DOHH2 (cell line): ENCODE measurements at regions not wholly inside any gene's neighbourhood (a gene's known extent, or its start where the extent isn't known, plus 50 kb on each side); places are given as distances from the start of the nearest gene placed in this dataset.

Source experiments
- H3F3A ChIP-seq: fragments of 200-600 bp; sonication (generic), shearing (Covaris generic); 2 replicates; pipeline ENCODE4 v1.6.0; 2016; ENCODE audit warnings: antibody characterized with exemption, mild to moderate bottlenecking; ENCODE audit not compliant: control insufficient read depth, insufficient read depth
- H3K27ac ChIP-seq: fragments of 200-600 bp; sonication (generic); 2 replicates; pipeline ENCODE4 v1.5.1; 2014; ENCODE audit warnings: low read depth, mild to moderate bottlenecking, low read length, moderate library complexity
- H3K27me3 ChIP-seq: fragments of 200-600 bp; sonication (generic); 2 replicates; pipeline ENCODE4 v1.6.1; 2014; ENCODE audit warnings: mild to moderate bottlenecking, low read length, mixed read lengths; ENCODE audit not compliant: control insufficient read depth
- H3K36me3 ChIP-seq: fragments of 200-600 bp; sonication (generic); 2 replicates; pipeline ENCODE4 v1.6.1; 2014; ENCODE audit warnings: mild to moderate bottlenecking, low read length, moderate library complexity, mixed read lengths; ENCODE audit not compliant: control insufficient read depth
- H3K4me1 ChIP-seq: fragments of 200-600 bp; sonication (generic); 2 replicates; pipeline ENCODE4 v1.6.1; 2014; ENCODE audit warnings: mild to moderate bottlenecking, low read length, mixed read lengths; ENCODE audit not compliant: control insufficient read depth
- H3K4me2 ChIP-seq: fragments of 200-600 bp; sonication (generic); 2 replicates; pipeline ENCODE4 v1.6.0; 2014; ENCODE audit warnings: mild to moderate bottlenecking, low read length, moderate library complexity
- H3K4me3 ChIP-seq: fragments of 200-600 bp; sonication (generic); 2 replicates; pipeline ENCODE4 v1.5.1; 2014; ENCODE audit warnings: mild to moderate bottlenecking, low read length, mixed read lengths
- H3K79me2 ChIP-seq: fragments of 200-600 bp; sonication (generic); 2 replicates; pipeline ENCODE4 v1.6.1; 2014; ENCODE audit warnings: mild to moderate bottlenecking, low read length, mixed read lengths; ENCODE audit not compliant: control insufficient read depth
- H3K9me2 ChIP-seq: fragments of 200-600 bp; sonication (generic); replicated peaks from 2 replicates; pipeline ENCODE4 v1.6.1; 2014; ENCODE audit warnings: mild to moderate bottlenecking, low read length, mixed read lengths; ENCODE audit not compliant: control insufficient read depth
- H3K9me3 ChIP-seq: fragments of 200-600 bp; sonication (generic); 2 replicates; pipeline ENCODE4 v1.6.1; 2014; ENCODE audit warnings: antibody characterized with exemption, low read length, mixed read lengths; ENCODE audit not compliant: control insufficient read depth, insufficient read depth
- H4K20me1 ChIP-seq: fragments of 200-600 bp; sonication (generic); 2 replicates; pipeline ENCODE4 v1.6.0; 2014; ENCODE audit warnings: low read depth, mild to moderate bottlenecking, antibody characterized with exemption, low read length, moderate library complexity; ENCODE audit not compliant: control insufficient read depth, insufficient read depth
- EZH2phosphoT487 ChIP-seq: fragments of 200-600 bp; sonication (generic); IDR thresholded peaks from 2 replicates; pipeline ENCODE4 v1.6.1; 2017; ENCODE audit warnings: borderline replicate concordance, mild to moderate bottlenecking, antibody characterized with exemption, low read length, moderate library complexity, mixed read lengths
- TF ChIP-seq, protein P1 (sequence below): fragments of 200-600 bp; sonication (generic); IDR thresholded peaks from one replicate; pipeline ENCODE4 v1.5.1; 2014; ENCODE audit warnings: antibody characterized with exemption, mild to moderate bottlenecking, low read depth, low read length; ENCODE audit not compliant: poor library complexity, severe bottlenecking

DNA sequence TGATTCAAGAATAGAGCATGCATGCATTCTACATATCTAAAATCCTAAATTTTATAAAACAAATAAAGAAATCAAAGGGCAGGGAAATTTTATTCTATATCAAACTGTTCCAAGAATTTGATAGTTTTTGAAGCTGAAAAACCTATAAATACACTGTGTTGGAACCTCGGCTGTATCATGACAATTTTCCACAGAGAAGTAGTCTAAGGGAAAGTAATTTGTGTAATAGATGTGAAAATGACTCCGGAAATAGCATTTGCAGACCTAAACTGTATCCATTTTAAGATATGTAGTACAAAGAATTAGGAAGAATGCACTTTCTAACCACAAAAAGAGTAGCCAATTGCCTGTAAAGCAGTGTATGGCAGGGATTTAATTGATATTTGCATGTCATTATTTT lies 112.5 kb upstream of the WDR17 start:
- Histone ChIP-seq H3F3A (peaks cover 2% of the 10 kb centered on the region; the same call in 1 of the 2 replicates), H3K36me3 (peaks cover 9% of the 10 kb centered on the region), H3K4me2 (no peak overlapping the region), H3K27me3 (no peaks in the 10 kb centered on the region), H3K4me1 (peaks cover 19% of the 10 kb centered on the region), H3K4me3 (no peak overlapping the region), H3K27ac (no peak overlapping the region), H3K9me2 (no peaks in the 10 kb centered on the region), H3K9me3 (peaks cover 9% of the 10 kb centered on the region; the same call in 1 of the 2 replicates), H3K79me2 (no peaks in the 10 kb centered on the region), H4K20me1 (no peaks in the 10 kb centered on the region)
- no peak for TF ChIP-seq EZH2phosphoT487

DNA sequence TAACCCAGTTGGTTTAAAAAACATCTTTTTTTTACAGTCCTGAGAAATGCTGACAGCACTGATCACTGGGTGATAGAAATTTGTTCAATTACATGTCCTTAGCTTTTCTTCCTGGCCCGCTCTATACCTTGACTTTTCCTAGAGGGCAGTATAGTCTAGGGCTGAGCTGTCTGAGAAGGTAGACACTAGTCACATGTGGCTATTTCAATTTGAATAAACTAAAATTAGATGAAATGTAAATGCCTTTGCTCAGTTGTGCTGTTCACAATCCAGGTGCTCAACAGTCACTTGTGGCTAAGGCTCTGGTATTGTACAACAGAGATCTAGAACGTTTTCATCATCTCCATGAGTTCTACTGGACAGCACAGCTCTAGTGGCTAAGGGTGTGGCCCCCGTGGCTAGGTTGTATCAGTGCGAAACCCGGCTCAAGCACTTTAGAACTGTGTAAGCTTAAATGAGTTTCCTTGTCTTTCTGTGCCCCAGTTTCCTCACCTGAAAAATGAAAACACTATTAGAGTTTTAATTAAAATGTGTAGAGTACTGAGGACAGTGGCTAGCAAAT lies 111.6 kb upstream of the WDR17 start:
- Histone ChIP-seq H3K4me1 (peaks cover 19% of the 10 kb centered on the region), H3K36me3 (peaks cover 9% of the 10 kb centered on the region), H3F3A (peaks cover 2% of the 10 kb centered on the region; the same call in 1 of the 2 replicates), H3K4me2 (peak overlapping the region; percentile 40), H4K20me1 (no peaks in the 10 kb centered on the region), H3K9me2 (no peaks in the 10 kb centered on the region), H3K27me3 (no peaks in the 10 kb centered on the region), H3K9me3 (peaks cover 9% of the 10 kb centered on the region; the same call in 1 of the 2 replicates), H3K79me2 (no peaks in the 10 kb centered on the region), H3K4me3 (peak overlapping the region; percentile 30), H3K27ac (peak overlapping the region; percentile 62)
- TF ChIP-seq, protein P1, sequence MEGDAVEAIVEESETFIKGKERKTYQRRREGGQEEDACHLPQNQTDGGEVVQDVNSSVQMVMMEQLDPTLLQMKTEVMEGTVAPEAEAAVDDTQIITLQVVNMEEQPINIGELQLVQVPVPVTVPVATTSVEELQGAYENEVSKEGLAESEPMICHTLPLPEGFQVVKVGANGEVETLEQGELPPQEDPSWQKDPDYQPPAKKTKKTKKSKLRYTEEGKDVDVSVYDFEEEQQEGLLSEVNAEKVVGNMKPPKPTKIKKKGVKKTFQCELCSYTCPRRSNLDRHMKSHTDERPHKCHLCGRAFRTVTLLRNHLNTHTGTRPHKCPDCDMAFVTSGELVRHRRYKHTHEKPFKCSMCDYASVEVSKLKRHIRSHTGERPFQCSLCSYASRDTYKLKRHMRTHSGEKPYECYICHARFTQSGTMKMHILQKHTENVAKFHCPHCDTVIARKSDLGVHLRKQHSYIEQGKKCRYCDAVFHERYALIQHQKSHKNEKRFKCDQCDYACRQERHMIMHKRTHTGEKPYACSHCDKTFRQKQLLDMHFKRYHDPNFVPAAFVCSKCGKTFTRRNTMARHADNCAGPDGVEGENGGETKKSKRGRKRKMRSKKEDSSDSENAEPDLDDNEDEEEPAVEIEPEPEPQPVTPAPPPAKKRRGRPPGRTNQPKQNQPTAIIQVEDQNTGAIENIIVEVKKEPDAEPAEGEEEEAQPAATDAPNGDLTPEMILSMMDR = peak; percentile 49
- no peak for TF ChIP-seq EZH2phosphoT487

DNA sequence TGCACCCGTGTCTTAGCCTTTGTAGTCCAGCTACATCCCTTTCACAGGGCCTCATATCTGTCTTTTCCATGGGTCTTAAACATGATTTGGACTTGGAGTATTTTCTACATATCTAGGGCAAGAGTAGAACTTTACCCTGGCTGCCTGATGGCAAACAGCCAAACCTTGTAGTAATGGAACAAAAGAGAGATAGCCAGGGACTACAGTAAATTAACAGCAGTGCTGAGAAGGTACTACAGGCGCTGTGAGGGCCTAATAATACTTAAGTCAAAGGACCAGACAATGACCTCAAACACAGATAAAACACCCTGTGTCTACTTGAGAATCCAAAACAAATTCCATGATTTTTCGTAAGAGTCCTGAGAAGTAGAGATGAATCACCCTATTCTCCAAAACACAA lies 111.0 kb upstream of the WDR17 start:
- peaks cover 9% of the 10 kb centered on the region for H3K36me3 ChIP-seq
- H3K27me3 ChIP-seq = no peaks in the 10 kb centered on the region
- TF ChIP-seq EZH2phosphoT487 = no peak
- TF ChIP-seq, protein P1 = no peak
- peak overlapping the region; percentile 40 for H3K4me2 ChIP-seq
- H3K4me1 ChIP-seq = peaks cover 24% of the 10 kb centered on the region
- no peaks in the 10 kb centered on the region for H3K9me2 ChIP-seq
- no peaks in the 10 kb centered on the region for H4K20me1 ChIP-seq
- H3K4me3 ChIP-seq = peak overlapping the region; percentile 30
- peaks cover 9% of the 10 kb centered on the region; the same call in 1 of the 2 replicates for H3K9me3 ChIP-seq
- H3F3A ChIP-seq = peaks cover 2% of the 10 kb centered on the region; the same call in 1 of the 2 replicates
- H3K27ac ChIP-seq = peak overlapping the region; percentile 62
- H3K79me2 ChIP-seq = no peaks in the 10 kb centered on the region

DNA sequence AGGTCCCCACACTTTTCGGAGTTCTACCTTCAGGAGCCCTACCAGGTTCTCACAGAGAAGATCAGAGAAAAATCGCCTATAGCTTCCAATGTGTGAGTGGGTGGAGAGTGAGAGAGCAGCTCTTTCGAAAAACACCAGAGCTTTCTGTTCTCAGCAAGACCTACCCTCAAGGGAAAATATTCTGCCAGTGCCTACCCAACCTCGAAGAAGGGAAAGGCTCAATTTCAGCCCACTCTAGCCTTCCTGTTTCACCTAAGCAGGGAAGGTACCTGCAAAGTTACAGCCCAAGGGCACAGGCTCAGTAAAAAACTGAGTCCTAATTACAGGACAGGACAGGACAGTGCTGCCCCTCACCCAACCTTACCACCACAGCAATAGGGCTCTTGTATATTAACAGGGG lies 104.0 kb upstream of the WDR17 start:
- Histone ChIP-seq H3K4me2 (no peak overlapping the region), H3K4me1 (peaks cover 7% of the 10 kb centered on the region), H3K9me3 (no peaks in the 10 kb centered on the region), H3K9me2 (no peaks in the 10 kb centered on the region), H3K36me3 (no peaks in the 10 kb centered on the region), H4K20me1 (no peaks in the 10 kb centered on the region), H3K79me2 (no peaks in the 10 kb centered on the region), H3K4me3 (no peak overlapping the region), H3K27me3 (no peaks in the 10 kb centered on the region), H3K27ac (no peak overlapping the region), H3F3A (no peaks in the 10 kb centered on the region)
- TF ChIP-seq, protein P1 = no peak
- no peak for TF ChIP-seq EZH2phosphoT487
